ENCODE measurements at regions not wholly inside any gene's neighbourhood (a gene's known extent, or its start where the extent isn't known, plus 50 kb on each side); places are given as distances from the start of the nearest gene placed in this dataset.

DNA sequence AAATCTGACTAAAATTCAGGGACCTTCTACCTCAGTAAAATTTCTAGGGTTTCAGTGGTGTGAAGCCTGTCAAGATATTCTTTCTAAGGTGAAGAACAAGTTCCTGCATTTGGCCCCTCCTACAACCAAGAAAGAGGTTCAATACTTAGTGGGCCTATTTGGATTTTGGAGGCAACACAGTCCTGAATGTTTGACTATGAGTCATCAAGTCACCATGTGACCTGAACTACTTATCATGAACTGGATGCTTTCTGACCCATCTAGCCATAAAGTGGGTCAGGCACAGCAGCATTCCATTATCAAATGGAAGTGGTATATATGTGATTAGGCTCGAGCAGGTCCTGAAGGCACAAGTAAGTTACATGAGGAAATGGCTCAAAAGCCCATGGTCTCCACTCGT is 163.0 kb upstream of the IRS2 start:
- no peak overlapping the region for H3K27ac Mint-ChIP-seq
- no peak for DNase-seq (ENCODE audit: low spot score, unreplicated experiment)
- H3K27me3 Mint-ChIP-seq, result no peaks in the 10 kb centered on the region
- H3K4me3 Mint-ChIP-seq (ENCODE audit: low read depth), result no peak overlapping the region
- H3K36me3 Mint-ChIP-seq (ENCODE audit: insufficient read depth), result no peaks in the 10 kb centered on the region
- H3K9me3 Mint-ChIP-seq (ENCODE audit: low read depth), result peaks cover 4% of the 10 kb centered on the region
- no peaks in the 10 kb centered on the region for H3K4me1 Mint-ChIP-seq (ENCODE audit: low read depth)
- TF ChIP-seq CTCF (IDR thresholded peaks at IDR 0.05; ENCODE audit: unreplicated experiment), result no peak

DNA sequence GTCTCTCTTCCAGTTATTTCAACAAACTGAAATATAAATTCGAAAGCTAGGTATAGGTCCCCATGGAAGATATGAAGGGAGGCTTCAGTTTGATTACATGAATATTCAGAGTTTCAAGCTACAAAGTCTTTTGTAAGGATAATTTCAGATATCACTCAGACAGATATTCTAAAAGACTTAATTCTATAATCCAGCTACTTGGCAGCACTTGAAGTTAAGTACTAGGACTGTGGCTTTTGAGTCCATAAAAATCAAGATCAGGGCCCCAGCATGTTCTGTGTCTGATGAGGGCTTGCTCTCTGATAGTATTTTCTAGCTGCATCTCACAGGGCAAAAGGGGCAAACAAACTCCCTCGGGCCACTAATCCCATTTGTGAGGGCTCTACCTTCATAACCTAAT is 160.6 kb upstream of the IRS2 start:
- H3K4me3 Mint-ChIP-seq (ENCODE audit: low read depth), result no peak overlapping the region
- no peaks in the 10 kb centered on the region for H3K36me3 Mint-ChIP-seq (ENCODE audit: insufficient read depth)
- H3K4me1 Mint-ChIP-seq (ENCODE audit: low read depth), result no peaks in the 10 kb centered on the region
- no peak for DNase-seq (ENCODE audit: low spot score, unreplicated experiment)
- H3K9me3 Mint-ChIP-seq (ENCODE audit: low read depth), result peaks cover 7% of the 10 kb centered on the region
- H3K27me3 Mint-ChIP-seq, result no peaks in the 10 kb centered on the region
- no peak overlapping the region for H3K27ac Mint-ChIP-seq
- no peak for TF ChIP-seq CTCF (IDR thresholded peaks at IDR 0.05; ENCODE audit: unreplicated experiment)

DNA sequence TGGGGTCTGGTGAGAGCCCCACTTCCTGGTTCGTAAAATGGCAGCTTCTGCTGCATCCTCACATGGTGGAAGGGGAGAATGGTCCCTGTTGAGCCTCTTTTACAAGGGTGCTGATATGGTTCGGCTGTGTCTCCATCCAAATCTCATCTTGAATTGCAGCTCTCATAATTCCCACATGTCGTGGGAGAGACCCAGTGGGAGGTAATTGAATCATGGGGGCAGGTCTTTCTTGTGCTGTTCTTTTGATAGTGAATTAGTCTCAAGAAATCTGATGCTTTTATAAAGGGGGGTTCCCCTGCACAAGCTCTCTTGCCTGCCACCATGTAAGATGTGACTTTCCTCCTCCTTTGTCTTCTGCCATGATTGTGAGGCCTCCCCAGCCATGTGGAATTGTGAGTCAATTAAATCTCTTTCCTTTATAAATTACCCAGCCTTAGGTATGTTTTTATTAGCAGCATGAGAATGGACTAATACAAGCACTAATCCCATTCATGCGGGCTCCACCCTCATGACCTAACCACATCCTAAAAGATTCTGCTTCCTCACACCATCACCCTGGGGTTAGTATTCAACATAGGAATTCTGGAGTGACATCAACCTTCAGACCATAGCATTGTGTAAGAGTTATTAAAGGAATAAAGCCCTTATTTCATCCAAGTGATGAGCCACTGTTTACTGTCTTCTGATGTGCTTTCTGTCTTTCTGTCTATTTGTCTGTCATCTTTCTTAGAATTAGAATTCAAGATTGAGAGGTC is 159.0 kb upstream of the IRS2 start:
- H3K4me3 Mint-ChIP-seq (ENCODE audit: low read depth), result no peak overlapping the region
- no peaks in the 10 kb centered on the region for H3K27me3 Mint-ChIP-seq
- H3K9me3 Mint-ChIP-seq (ENCODE audit: low read depth), result peaks cover 7% of the 10 kb centered on the region
- no peak overlapping the region for H3K27ac Mint-ChIP-seq
- H3K4me1 Mint-ChIP-seq (ENCODE audit: low read depth), result no peaks in the 10 kb centered on the region
- no peaks in the 10 kb centered on the region for H3K36me3 Mint-ChIP-seq (ENCODE audit: insufficient read depth)
- TF ChIP-seq CTCF (IDR thresholded peaks at IDR 0.05; ENCODE audit: unreplicated experiment), result no peak
- no peak for DNase-seq (ENCODE audit: low spot score, unreplicated experiment)

- Mint-ChIP-seq H3K27me3 (no peaks in the 10 kb centered on the region), H3K36me3 (ENCODE audit: insufficient read depth) (no peaks in the 10 kb centered on the region), H3K4me3 (ENCODE audit: low read depth) (no peak overlapping the region), H3K27ac (no peak overlapping the region), H3K9me3 (ENCODE audit: low read depth) (peaks cover 7% of the 10 kb centered on the region), H3K4me1 (ENCODE audit: low read depth) (no peaks in the 10 kb centered on the region)
- no peak for TF ChIP-seq CTCF (IDR thresholded peaks at IDR 0.05; ENCODE audit: unreplicated experiment)
- DNase-seq (ENCODE audit: low spot score, unreplicated experiment), result no peak
These were observed 155.6 kb upstream of the IRS2 start for GRCh38 chr13:109941951-109942350.

GRCh38 chr13:109941221-109941620 is 154.8 kb upstream of the IRS2 start:
- TF ChIP-seq CTCF (IDR thresholded peaks at IDR 0.05; ENCODE audit: unreplicated experiment), result no peak
- Mint-ChIP-seq H3K4me1 (ENCODE audit: low read depth) (no peaks in the 10 kb centered on the region), H3K27me3 (no peaks in the 10 kb centered on the region), H3K4me3 (ENCODE audit: low read depth) (no peak overlapping the region), H3K36me3 (ENCODE audit: insufficient read depth) (no peaks in the 10 kb centered on the region), H3K9me3 (ENCODE audit: low read depth) (peaks cover 7% of the 10 kb centered on the region), H3K27ac (no peak overlapping the region)
- no peak for DNase-seq (ENCODE audit: low spot score, unreplicated experiment)

All from progenitor cell of endocrine pancreas (in vitro differentiated cells).